ENCODE measurements at regions not wholly inside any gene's neighbourhood (a gene's known extent, or its start where the extent isn't known, plus 50 kb on each side); places are given as distances from the start of the nearest gene placed in this dataset.

GRCh38 chr4:125693228-125693627 lies 378.5 kb downstream of the FAT4 start:
- DNase-seq (ENCODE audit: low spot score): no peak

- no peak for DNase-seq (ENCODE audit: low spot score)
Observed at GRCh38 chr4:125702406-125702805, 387.7 kb downstream of the FAT4 start.

GRCh38 chr4:125703443-125703842 lies 388.7 kb downstream of the FAT4 start:
- DNase-seq (ENCODE audit: low spot score): no peak

- no peak for DNase-seq (ENCODE audit: low spot score)
Observed at GRCh38 chr4:125704726-125705125, 390.0 kb downstream of the FAT4 start.

- DNase-seq (ENCODE audit: low spot score): no peak
Observed at GRCh38 chr4:125705681-125706080, 390.9 kb downstream of the FAT4 start.

- no peak for DNase-seq (ENCODE audit: low spot score)
Observed at GRCh38 chr4:125707397-125707796, 392.6 kb downstream of the FAT4 start.

- DNase-seq (ENCODE audit: low spot score): no peak
Observed at GRCh38 chr4:125710766-125711165, 396.0 kb downstream of the FAT4 start.

GRCh38 chr4:125714049-125714448 lies 399.3 kb downstream of the FAT4 start:
- no peak for DNase-seq (ENCODE audit: low spot score)

- DNase-seq (ENCODE audit: low spot score): no peak
Observed at GRCh38 chr4:125714845-125715244, 400.1 kb downstream of the FAT4 start.

- no peak for DNase-seq (ENCODE audit: low spot score)
Observed at GRCh38 chr4:125719987-125720386, 405.2 kb downstream of the FAT4 start.

GRCh38 chr4:125722009-125722408 lies 407.3 kb downstream of the FAT4 start:
- no peak for DNase-seq (ENCODE audit: low spot score)

- no peak for DNase-seq (ENCODE audit: low spot score)
Observed at GRCh38 chr4:125725957-125726525, 411.3 kb downstream of the FAT4 start.

GRCh38 chr4:125727931-125728330 lies 413.2 kb downstream of the FAT4 start:
- DNase-seq (ENCODE audit: low spot score): no peak

GRCh38 chr4:125728568-125728967 lies 413.8 kb downstream of the FAT4 start:
- no peak for DNase-seq (ENCODE audit: low spot score)

GRCh38 chr4:125729171-125729570 lies 414.4 kb downstream of the FAT4 start:
- no peak for DNase-seq (ENCODE audit: low spot score)

- DNase-seq (ENCODE audit: low spot score): no peak
Observed at GRCh38 chr4:125732632-125733031, 417.9 kb downstream of the FAT4 start.

GRCh38 chr4:125734504-125734903 lies 419.7 kb downstream of the FAT4 start:
- no peak for DNase-seq (ENCODE audit: low spot score)

- DNase-seq (ENCODE audit: low spot score): no peak
Observed at GRCh38 chr4:125735102-125735501, 420.3 kb downstream of the FAT4 start.

- no peak for DNase-seq (ENCODE audit: low spot score)
Observed at GRCh38 chr4:125736057-125736456, 421.3 kb downstream of the FAT4 start.

GRCh38 chr4:125739760-125740159 lies 425.0 kb downstream of the FAT4 start:
- DNase-seq (ENCODE audit: low spot score): no peak

- no peak for DNase-seq (ENCODE audit: low spot score)
Observed at GRCh38 chr4:125741825-125742452, 427.2 kb downstream of the FAT4 start.

- DNase-seq (ENCODE audit: low spot score): no peak
Observed at GRCh38 chr4:125744891-125745364, 430.2 kb downstream of the FAT4 start.

- DNase-seq (ENCODE audit: low spot score): no peak
Observed at GRCh38 chr4:125749354-125749753, 434.6 kb downstream of the FAT4 start.

- DNase-seq (ENCODE audit: low spot score): no peak
Observed at GRCh38 chr4:125750399-125750798, 435.6 kb downstream of the FAT4 start.
